DND-41 (cell line): ENCODE measurements at regions not wholly inside any gene's neighbourhood (a gene's known extent, or its start where the extent isn't known, plus 50 kb on each side); places are given as distances from the start of the nearest gene placed in this dataset.

Experiments used
- CTCF ChIP-seq: IDR thresholded peaks from 2 replicates; pipeline ENCODE4 v1.5.1; 2012; ENCODE audit warnings: borderline replicate concordance, low read length, moderate library complexity, mild to moderate bottlenecking; ENCODE audit not compliant: poor library complexity, severe bottlenecking; ENCODE audit errors: extremely low read depth
- EZH2 ChIP-seq: IDR thresholded peaks from 3 replicates; pipeline ENCODE4 v1.6.1; 2012; ENCODE audit warnings: borderline replicate concordance, low read depth, mild to moderate bottlenecking, moderate library complexity, low read length, inconsistent platforms; ENCODE audit not compliant: severe bottlenecking

GRCh38 chr10:85157206-85157605 is 828.8 kb downstream of the CCSER2 start:
- TF ChIP-seq CTCF = no peak
- TF ChIP-seq EZH2 = no peak
